NT2/D1 (cell line): ENCODE measurements at regions not wholly inside any gene's neighbourhood (a gene's known extent, or its start where the extent isn't known, plus 50 kb on each side); places are given as distances from the start of the nearest gene placed in this dataset.

ENCODE experiments used
- DNase-seq: peaks from one replicate; pipeline ENCODE4 v3.0.0-alpha.2; 2011; ENCODE audit warnings: low read depth, low spot score
- H3K27me3 ChIP-seq: 2 replicates; pipeline ENCODE4 v1.6.0; 2011; ENCODE audit warnings: mild to moderate bottlenecking; ENCODE audit not compliant: insufficient read length, insufficient read depth
- H3K36me3 ChIP-seq: 2 replicates; pipeline ENCODE4 v1.6.1; 2011; ENCODE audit warnings: mild to moderate bottlenecking, low read length, mixed read lengths; ENCODE audit not compliant: insufficient read depth, insufficient read length
- H3K4me1 ChIP-seq: 2 replicates; pipeline ENCODE4 v1.5.1; 2011; ENCODE audit not compliant: insufficient read depth, insufficient read length
- H3K4me3 ChIP-seq: 2 replicates; pipeline ENCODE4 v1.5.1; 2011; ENCODE audit warnings: low read depth; ENCODE audit not compliant: insufficient read length
- H3K9ac ChIP-seq: 2 replicates; pipeline ENCODE4 v1.6.0; 2011; ENCODE audit warnings: low read depth; ENCODE audit not compliant: insufficient read length
- H3K9me3 ChIP-seq: 2 replicates; pipeline ENCODE4 v1.5.1; 2011; ENCODE audit warnings: mild to moderate bottlenecking, low read length; ENCODE audit not compliant: insufficient read depth
- SUZ12 ChIP-seq: IDR thresholded peaks from 2 replicates; pipeline ENCODE4 v1.6.1; 2011; ENCODE audit not compliant: insufficient read length, insufficient read depth; ENCODE audit errors: extremely low read depth
- YY1 ChIP-seq: IDR thresholded peaks from 2 replicates; pipeline ENCODE4 v1.6.1; 2011; ENCODE audit not compliant: insufficient read length, insufficient read depth
- ZNF274 ChIP-seq: IDR thresholded peaks from 2 replicates; pipeline ENCODE4 v1.6.1; 2011; ENCODE audit warnings: mild to moderate bottlenecking, low read depth, low read length

DNA sequence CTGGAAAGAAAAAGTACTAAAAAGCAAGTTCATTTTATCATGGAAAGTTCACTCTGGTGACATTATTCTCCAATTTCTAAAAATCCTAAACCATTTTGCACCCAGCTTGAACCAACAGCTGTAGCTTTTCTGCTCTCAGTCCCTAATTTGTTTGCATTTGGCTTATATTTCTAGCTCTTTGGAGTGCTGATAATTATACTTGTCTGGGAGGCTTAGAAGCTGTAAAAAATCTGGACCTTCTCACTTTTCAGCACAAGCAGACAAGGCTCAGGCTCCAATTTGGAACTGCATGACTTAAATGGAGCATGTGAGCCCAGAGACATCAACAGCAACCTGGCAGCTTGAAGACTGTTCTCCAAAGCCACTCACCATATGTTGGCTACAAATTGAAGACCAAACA lies 170.9 kb upstream of the PCDH18 start:
- Histone ChIP-seq H3K9me3 (peaks cover 6% of the 10 kb centered on the region; the same call in 1 of the 2 replicates), H3K4me1 (no peaks in the 10 kb centered on the region), H3K27me3 (no peaks in the 10 kb centered on the region), H3K36me3 (no peaks in the 10 kb centered on the region), H3K4me3 (no peak overlapping the region), H3K9ac (no peak overlapping the region)
- DNase-seq = no peak
- TF ChIP-seq SUZ12 = no peak
- no peak for TF ChIP-seq ZNF274
- no peak for TF ChIP-seq YY1

- Histone ChIP-seq H3K4me3 (no peak overlapping the region), H3K36me3 (no peaks in the 10 kb centered on the region), H3K27me3 (no peaks in the 10 kb centered on the region), H3K9me3 (peaks cover 6% of the 10 kb centered on the region; the same call in 1 of the 2 replicates), H3K4me1 (no peaks in the 10 kb centered on the region), H3K9ac (no peak overlapping the region)
- no peak for DNase-seq
- TF ChIP-seq SUZ12 = no peak
- no peak for TF ChIP-seq YY1
- no peak for TF ChIP-seq ZNF274
Measured at GRCh38 chr4:137702512-137702911, 170.2 kb upstream of the PCDH18 start.

GRCh38 chr4:137701401-137701800 lies 169.1 kb upstream of the PCDH18 start:
- TF ChIP-seq YY1 (no peak), SUZ12 (no peak), ZNF274 (no peak)
- no peaks in the 10 kb centered on the region for H3K4me1 ChIP-seq
- no peak for DNase-seq
- H3K36me3 ChIP-seq = no peaks in the 10 kb centered on the region
- no peak overlapping the region for H3K9ac ChIP-seq
- no peak overlapping the region for H3K4me3 ChIP-seq
- H3K27me3 ChIP-seq = no peaks in the 10 kb centered on the region
- H3K9me3 ChIP-seq = peaks cover 6% of the 10 kb centered on the region; the same call in 1 of the 2 replicates

- H3K36me3 ChIP-seq = no peaks in the 10 kb centered on the region
- no peaks in the 10 kb centered on the region for H3K27me3 ChIP-seq
- TF ChIP-seq ZNF274 (no peak), YY1 (no peak), SUZ12 (no peak)
- no peak overlapping the region for H3K4me3 ChIP-seq
- no peaks in the 10 kb centered on the region for H3K4me1 ChIP-seq
- DNase-seq = no peak
- no peak overlapping the region for H3K9ac ChIP-seq
- H3K9me3 ChIP-seq = peaks cover 6% of the 10 kb centered on the region; the same call in 1 of the 2 replicates
Measured at GRCh38 chr4:137700751-137701150, 168.5 kb upstream of the PCDH18 start.

DNA sequence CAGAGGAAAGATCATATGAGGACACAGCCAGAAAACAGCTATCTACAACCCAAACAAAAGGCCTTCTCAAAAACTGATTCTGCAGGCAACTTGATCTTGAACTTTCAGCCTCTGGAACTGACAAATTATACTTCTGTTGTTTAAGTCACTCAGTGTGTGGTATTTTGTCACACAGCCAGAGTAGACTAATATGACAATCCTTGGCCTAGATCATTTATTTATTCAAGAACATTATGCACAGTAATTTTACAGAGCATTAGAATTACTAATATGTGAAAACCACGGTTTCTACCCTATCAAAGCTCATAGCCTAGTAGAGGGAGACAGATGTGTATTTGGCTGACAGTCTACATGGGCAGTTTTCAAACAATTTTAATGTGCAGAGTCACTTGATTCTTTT lies 167.8 kb upstream of the PCDH18 start:
- Histone ChIP-seq H3K36me3 (no peaks in the 10 kb centered on the region), H3K27me3 (no peaks in the 10 kb centered on the region), H3K9me3 (peaks cover 6% of the 10 kb centered on the region; the same call in 1 of the 2 replicates), H3K4me1 (no peaks in the 10 kb centered on the region), H3K9ac (no peak overlapping the region), H3K4me3 (no peak overlapping the region)
- TF ChIP-seq SUZ12 (no peak), ZNF274 (no peak), YY1 (no peak)
- DNase-seq = no peak

- Histone ChIP-seq H3K9me3 (no peaks in the 10 kb centered on the region), H3K4me3 (no peak overlapping the region), H3K36me3 (no peaks in the 10 kb centered on the region), H3K4me1 (no peaks in the 10 kb centered on the region), H3K9ac (no peak overlapping the region), H3K27me3 (no peaks in the 10 kb centered on the region)
- TF ChIP-seq YY1 = no peak
- TF ChIP-seq SUZ12 = no peak
- TF ChIP-seq ZNF274 = no peak
- no peak for DNase-seq
Measured at GRCh38 chr4:137694138-137694537, 161.8 kb upstream of the PCDH18 start.

DNA sequence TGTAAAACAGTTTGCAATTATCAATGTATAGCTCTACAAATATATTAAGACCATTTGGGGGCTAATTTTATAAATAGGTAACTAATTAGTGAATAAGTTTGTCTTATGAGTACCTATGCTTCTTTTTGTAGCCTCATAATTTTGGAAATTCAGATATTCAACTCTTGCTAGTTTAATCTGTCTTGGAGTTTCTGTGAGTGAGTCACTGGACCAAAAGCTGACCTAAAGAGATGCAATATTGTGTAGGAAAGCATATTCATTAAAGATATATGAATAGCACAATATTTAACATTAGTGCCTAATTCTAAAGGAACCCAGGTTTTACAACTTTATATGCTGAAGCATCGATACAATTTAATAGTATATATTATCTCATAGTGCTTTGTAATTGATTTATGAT lies 161.3 kb upstream of the PCDH18 start:
- Histone ChIP-seq H3K4me3 (no peak overlapping the region), H3K4me1 (no peaks in the 10 kb centered on the region), H3K9me3 (no peaks in the 10 kb centered on the region), H3K27me3 (no peaks in the 10 kb centered on the region), H3K36me3 (no peaks in the 10 kb centered on the region), H3K9ac (no peak overlapping the region)
- TF ChIP-seq SUZ12 (no peak), ZNF274 (no peak), YY1 (no peak)
- DNase-seq = no peak

DNA sequence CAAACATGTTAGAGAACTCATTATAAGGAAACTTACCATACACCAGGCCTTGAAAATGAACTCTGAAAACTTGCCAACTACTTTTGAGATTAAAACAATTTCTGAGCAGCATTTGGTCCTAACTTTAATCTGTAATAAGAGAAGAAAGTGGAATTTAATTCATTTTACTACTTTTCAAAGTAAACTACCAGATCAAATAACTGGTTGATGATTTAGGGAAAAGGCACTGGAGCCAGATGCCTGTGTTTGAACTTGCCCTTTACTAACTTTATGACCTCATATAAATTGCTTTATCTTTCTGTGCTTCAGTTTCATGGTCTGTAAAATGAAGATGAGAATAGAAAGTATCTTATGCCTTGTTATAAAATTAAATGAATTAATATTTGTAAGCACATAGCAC lies 159.9 kb upstream of the PCDH18 start:
- TF ChIP-seq SUZ12 (no peak), ZNF274 (no peak)
- no peaks in the 10 kb centered on the region for H3K9me3 ChIP-seq
- no peak overlapping the region for H3K4me3 ChIP-seq
- H3K36me3 ChIP-seq = no peaks in the 10 kb centered on the region
- H3K4me1 ChIP-seq = no peaks in the 10 kb centered on the region
- no peak for DNase-seq
- no peaks in the 10 kb centered on the region for H3K27me3 ChIP-seq
- no peak overlapping the region for H3K9ac ChIP-seq
